ENCODE measurements at regions not wholly inside any gene's neighbourhood (a gene's known extent, or its start where the extent isn't known, plus 50 kb on each side); places are given as distances from the start of the nearest gene placed in this dataset.
A peak's percentile ranks its signal among the peaks of the same experiment; 100 is the strongest.

DNA sequence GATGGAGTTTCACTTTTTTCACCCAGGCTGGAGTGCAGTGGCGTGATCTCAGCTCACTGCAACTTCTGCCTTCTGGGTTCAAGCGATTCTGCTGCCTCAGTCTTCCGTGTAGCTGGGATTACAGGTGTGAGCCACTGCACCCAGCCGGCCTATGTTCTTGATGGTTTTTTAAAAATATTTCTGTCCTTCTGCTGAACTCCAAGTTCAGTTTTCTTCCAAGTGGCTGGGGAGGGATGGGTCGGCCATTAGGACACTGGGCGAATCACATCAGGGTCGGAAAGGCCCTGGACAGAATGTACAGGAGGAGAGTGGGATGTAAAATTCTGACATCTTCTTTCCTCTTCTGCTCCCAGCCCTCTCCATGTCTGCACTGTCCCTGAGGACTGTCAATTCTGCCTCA is 289.6 kb downstream of the PTPRU start:
- DNase-seq (ENCODE audit: missing footprints) (no peak), ATAC-seq (no peak)
- intact Hi-C loops (cut with DNase I): no loop called here

DNA sequence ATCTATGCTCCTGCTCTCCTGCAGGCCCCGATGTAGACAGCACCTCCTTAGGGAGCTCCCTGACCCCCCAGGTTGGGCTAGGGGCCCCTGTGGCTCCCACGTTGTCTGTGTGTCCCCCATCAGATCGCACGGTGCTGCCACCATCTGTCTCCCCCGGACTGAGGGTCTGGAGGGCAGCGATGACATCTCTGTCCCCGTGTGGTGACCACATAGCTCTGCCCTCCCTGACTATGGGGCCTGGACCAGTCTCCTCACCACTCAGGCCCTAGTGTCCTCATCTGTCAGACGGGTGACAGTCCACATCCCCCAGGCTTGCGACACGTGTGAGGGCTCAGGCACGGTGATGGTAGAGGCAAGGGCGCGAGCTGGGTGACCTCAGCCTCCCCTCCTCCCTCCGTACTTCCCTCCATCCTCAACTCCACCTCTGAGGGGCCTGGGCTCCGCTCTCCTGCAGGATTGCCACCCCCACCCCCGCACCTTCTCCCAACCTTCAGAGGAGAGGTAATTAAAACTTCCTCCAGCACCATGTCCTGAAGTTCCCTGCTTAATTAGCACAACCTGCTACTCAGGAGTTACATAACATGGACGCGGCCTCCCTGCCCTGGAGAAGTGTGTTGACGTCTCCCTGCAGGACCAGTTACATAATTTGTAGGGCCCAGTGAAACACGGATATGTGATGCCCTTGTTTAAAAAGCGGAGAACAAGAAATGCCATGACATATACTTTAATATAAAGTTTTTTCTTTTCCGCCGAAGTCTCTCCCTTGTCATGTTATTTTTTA is 288.2 kb downstream of the PTPRU start:
- no peak for ATAC-seq
- intact Hi-C loops (cut with DNase I): no loop called here
- DNase-seq (ENCODE audit: missing footprints): no peak

DNA sequence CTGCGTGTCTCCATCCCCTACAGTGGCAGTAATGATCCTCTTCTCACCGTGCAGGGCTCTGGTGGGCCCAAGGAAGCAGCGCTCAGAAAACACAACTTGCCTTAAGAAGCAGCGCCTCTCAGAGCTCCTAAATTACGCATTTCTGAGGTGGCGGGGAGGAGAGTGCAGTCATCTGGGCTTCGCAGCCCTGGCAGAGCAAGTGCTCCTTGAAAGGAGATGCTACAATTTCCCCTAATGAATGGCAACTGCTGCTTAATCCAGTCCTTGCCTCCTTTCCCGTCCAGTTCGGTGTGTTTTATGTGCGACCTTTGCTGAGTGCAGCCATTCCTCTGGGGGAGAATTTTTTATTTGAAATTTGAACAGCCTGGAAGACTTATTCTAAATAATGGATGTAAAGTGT is 287.3 kb downstream of the PTPRU start:
- intact Hi-C loops (cut with DNase I): no loop called here
- ATAC-seq: no peak
- DNase-seq (ENCODE audit: missing footprints): no peak

DNA sequence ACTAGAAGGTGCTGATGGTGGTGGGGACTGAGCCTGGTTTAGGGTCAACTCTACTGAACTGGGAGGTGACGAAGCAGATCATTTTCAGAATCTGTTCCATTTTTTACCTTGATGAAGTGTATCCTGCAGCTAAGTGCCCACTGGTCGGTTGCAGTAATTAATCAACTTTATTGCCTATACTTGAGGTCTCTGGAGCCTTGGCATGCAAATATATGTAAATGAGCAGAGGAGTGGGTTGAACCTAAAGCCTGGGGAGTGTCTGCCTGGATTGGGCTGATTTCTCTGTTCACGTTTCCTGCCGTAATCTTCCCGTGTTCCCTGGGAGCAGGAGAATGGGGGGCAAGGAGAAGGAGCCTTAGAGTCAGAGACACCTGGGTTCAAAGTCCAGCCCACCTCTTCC is 286.8 kb downstream of the PTPRU start:
- intact Hi-C loops (cut with DNase I): no loop called here
- DNase-seq (ENCODE audit: missing footprints): no peak
- no peak for ATAC-seq

DNA sequence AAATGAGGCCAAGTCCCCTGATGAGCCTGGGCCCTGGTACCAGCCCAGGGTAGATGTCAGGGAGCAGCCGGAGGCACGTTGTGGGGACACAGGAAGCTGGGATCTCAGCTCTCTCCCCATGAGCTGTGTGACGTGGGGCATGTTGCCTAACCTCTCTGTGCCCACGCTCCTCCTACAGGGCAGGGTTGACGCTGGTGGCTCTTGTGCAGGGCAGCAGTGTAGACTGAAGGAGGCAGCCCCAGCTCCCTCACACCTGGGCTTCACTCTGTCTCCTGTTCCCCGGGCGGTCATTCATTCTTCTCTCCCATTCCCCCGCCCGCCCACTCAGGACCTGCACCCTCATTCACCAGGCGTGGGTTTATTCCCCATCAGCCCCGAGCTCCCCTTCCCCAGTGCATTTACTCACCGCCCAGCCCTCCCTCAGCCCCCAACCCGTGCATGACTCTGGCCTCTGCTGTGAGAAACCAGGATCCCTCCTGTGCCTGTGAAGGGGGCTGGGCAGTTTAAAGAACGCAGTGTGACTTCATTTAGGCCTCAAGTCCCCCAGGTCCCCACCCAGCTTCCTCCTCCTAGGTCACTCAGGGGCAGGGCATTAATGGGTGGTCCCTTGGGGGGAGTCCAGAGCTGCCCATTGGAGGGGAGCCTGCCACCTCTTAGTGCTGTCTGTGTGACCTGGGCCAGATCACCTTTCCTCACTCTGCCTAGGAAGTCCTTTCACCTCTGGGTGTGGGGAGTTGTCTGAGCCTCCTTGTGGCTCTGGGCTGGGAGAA is 285.7 kb downstream of the PTPRU start:
- no peak for ATAC-seq
- no peak for DNase-seq (ENCODE audit: missing footprints)
- intact Hi-C loops (cut with DNase I): no loop called here

DNA sequence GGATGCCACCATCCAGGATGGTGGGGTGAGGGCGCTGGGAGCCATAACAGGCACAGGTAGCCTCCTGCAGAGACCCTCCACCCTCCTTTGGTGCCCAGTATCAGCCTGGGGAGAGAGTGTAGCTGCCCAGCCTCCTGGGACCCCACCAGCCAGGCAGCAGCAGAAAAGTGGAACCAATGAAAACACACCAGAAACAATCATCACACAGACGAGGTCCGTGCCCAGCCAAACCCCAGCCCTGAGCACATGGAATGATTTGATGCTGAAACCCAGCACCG is 285.1 kb downstream of the PTPRU start:
- DNase-seq (ENCODE audit: missing footprints) (no peak), ATAC-seq (no peak)
- intact Hi-C loops (cut with DNase I): no loop called here

DNA sequence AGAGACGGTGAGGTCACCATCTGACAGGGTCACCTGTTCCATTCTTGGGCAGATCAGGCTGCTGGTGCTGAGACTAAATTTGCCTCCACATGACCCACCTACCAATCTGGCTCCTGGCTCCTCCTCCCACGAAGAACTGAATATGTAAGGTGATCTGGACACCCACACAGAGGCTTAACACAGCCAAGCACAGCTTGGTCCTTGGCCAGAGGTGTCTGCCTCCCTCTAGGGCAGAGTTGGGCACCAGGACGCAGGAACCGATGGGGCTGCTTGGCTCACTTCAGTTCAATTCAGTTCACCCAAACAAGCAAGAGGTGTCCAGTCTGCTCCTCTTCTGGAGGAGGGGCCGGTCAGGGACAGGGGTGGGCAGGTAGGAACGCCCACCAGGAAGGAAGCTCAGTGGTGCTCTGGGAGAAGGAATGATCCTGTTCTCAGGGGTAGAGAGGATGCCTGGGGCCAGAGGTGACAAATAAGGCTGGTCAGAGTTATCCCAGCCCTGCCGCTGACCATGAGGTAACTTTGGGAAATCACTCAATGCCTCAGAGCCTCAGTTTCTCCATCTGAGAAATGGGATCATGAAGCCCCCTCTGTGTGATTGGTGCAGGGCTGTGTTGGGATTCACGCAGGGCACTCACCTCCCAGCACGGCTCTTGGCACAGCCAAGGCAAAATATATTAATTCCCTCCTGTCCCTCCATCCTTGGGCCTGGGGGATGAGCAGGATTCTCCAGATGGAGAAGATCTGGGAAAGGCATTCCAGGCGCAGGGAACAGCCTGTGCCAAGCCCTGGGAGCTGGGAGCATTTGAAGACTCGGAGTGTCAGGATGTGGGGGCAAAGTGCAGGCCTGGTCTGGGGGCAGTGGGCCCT is 284.5 kb downstream of the PTPRU start:
- DNase-seq (ENCODE audit: missing footprints) (no peak), ATAC-seq (no peak)
- intact Hi-C loops (cut with DNase I): no loop called here

DNA sequence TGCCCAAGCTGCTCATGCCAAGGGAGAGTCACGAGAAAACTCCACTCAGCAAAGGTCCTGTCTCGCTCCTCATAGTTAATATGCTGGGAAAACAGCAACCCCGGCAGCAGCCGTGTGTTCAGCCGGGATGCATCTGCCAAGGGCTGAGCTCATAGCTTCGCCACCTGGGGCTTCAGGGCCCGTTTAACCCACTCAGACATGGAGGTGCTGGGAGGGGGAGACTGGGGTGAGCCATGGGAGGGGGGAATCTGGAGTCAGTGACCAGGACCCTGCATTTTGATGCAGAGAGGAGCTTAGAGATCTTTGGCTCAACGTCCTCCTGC is 283.4 kb downstream of the PTPRU start:
- ATAC-seq: no peak
- intact Hi-C loops (cut with DNase I): loop anchor here (10.0 kb wide), 1 partner anchor 185 kb away; no protein-coding TSS in a partner anchor
- DNase-seq (ENCODE audit: missing footprints): no peak

DNA sequence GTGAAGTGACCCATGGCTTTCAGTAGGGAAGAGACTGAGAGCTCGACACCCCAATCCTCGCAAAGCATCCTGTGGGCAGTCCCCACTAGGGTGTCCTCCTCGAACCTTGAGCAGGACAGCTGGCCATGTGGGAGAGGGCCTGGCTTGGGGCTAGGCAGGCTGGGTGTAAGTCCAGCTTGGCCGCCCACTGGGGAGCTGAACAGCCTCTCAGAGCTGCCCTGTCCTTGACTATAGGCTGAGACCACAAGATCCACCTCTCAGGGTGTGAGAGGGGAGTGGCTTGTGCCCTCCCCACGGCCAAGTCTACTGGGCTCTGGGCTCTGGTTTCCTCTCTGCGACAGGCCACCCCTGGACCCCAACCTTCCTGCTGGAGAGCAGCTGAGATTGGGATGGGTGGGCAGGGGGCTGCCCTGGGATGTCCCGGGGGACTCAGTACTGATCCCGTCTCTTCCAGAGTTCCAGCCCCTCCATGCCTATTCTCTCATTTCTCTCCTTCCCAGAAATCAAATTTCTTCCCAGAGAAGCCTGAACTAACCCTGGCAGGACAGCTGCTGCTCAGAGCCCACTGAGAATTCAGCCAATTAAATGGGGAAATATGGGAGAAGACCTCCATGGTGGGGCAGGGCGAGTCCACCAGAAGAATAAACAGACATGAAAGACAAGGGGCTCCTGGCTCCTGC is 282.9 kb downstream of the PTPRU start:
- DNase-seq (ENCODE audit: missing footprints) (no peak), ATAC-seq (no peak)
- intact Hi-C loops (cut with DNase I): loop anchor here (10.0 kb wide), 1 partner anchor 186 kb away; no protein-coding TSS in a partner anchor

DNA sequence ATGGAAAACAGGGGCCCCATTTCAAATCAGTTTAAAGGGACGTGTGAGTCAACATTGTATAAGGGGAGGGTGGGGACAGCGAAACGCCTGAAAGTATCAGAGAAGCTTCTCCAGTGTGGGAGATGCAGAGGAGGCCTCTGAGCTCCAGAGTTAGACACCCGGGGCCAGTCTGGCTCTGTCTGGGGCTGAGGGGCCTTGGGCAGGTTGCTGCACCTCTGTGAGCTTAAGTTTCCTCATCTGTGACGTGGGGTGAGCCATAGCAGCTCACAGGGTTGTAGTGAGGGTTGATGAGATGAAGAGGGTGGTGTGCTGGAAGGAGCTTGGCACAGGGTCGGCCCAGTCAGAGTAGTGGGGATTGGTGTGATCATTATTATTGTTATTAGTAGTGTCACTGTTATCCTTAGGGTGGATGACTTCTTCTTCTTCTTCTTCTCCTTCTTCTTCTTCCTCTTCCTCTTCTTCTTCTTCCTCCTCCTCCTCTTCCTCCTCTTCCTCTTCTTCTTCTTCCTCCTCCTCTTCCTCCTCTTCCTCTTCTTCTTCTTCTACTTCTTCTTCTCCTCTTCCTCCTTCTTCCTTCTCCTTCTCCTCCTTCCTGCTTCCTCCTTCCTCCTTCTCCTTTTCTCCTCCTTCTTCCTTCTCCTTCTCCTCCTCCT is 282.0 kb downstream of the PTPRU start:
- DNase-seq (ENCODE audit: missing footprints): no peak
- intact Hi-C loops (cut with DNase I): loop anchor here (10.0 kb wide), 1 partner anchor 186 kb away; no protein-coding TSS in a partner anchor
- no peak for ATAC-seq

DNA sequence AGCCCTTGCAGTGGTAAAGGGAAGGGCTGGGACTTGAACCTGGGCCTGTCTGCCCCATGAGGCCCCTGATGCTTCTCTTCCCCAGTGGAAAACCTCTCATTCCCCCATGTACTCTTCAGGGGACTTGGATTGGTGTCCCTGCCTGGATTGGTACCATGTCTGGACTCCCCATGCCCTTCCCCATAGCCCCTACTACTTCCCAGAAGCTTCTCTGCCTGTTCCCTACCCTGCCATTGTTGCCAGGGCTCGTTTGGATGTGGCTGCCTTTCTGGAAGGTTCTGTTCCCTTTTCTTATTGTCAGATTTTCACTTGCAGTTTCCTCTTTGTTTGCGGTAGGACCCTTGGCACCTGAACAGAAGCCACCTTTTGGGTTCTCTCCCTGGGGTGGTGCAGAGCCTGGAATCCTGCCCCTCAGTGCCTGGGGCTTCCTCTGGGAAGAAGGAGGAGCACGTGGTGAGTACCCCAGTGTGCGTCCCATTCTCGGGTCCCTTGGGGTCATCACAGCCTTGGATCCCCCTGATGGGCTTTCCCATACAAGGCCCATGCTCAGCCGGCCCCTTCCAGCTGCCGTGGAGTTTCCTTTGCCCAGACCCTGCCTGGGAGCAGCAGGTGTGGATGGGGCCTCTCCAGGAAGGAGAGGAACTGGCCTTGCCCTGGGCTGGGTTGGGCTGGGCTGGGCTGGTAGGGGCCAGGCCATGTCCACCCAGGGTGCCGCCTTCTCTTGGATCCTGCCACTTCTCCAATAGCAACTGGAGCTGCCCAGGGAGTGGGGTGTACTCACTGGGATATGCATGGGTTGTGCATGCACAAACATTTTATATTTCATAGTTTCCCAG is 281.1 kb downstream of the PTPRU start:
- DNase-seq (ENCODE audit: missing footprints): no peak
- no peak for ATAC-seq
- intact Hi-C loops (cut with DNase I): loop anchor here (10.0 kb wide), 1 partner anchor 187 kb away; no protein-coding TSS in a partner anchor

DNA sequence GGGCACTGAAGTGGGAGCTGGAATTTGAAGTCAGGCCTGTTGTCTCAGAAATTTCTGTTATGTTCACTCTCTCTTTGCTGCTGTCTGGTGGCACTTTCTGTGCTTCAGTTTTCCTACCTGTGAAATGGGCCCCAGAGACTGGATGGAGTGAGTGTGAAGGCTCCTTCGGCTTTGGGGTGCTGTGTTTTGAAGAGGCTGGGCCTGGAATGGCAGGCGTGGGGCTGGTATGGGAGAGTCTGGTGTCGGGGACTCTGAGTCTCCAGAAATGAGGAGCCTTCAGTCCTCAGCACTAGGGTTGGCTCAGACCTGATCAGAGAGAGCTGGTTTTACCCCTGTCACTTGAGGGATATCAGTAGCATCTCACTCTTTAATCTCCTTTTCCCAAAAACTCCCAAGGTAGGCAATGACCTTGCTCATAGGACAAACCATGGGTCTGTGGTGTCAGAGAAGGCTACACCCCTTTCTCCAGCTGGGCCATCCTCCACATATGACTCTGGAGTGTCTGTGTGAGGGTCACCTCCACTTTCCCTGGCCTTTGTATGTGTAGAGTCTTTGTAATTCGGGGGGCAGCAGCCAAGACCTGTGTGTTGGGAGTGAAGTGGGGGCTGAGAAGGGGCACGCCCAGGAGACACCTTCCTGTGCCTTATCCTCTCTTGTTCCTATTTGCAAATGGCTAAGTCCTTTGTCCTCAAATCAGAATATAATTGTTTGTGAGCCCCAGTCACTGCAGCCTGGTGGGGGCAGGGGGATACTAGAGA is 279.9 kb downstream of the PTPRU start:
- DNase-seq (ENCODE audit: missing footprints): no peak
- intact Hi-C loops (cut with DNase I): loop anchor here (10.0 kb wide), 1 partner anchor 189 kb away; no protein-coding TSS in a partner anchor

DNA sequence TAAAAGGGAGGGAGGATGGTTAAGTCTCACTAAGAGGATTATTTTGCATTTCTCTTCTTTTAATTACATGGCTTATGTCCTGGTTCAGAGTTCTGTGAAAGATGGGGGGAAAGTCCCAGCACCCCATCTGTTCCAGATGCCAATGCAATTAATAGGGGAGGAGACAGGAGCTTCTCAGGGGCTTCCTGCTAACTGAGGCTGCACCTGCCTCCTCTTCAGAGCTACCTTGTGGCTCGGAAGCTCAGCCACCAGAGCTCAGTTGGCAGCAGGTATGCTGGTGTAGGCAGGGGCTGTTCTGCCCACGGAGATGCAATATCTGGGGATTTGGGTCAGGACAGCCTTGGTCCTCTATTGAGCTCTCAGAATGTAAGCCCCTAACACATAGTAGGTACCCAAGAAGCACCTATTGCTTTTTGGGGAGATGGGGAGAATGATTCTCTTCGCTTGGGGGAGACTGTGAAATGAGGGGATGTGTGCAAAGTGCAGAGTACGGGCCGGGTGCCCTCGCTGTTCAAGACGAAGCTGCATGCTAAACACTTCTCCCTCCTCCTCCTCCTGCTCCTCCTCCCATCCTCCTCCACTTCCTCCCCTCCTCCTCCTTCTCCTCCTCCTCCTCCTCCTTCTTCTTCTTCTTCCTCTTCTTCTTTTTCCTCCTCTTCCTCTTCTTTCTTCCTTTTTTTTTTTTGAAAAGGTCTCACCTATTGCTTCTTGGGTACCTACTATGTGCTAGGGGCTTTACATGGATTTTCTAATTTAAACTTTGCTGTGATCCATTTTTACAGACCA is 279.0 kb downstream of the PTPRU start:
- DNase-seq (ENCODE audit: missing footprints) (no peak), ATAC-seq (no peak)
- intact Hi-C loops (cut with DNase I): loop anchor here (10.0 kb wide), 1 partner anchor 189 kb away; no protein-coding TSS in a partner anchor

More for the DNA sequence above, 279.9 kb downstream of the PTPRU start:
- ATAC-seq: no peak

DNA sequence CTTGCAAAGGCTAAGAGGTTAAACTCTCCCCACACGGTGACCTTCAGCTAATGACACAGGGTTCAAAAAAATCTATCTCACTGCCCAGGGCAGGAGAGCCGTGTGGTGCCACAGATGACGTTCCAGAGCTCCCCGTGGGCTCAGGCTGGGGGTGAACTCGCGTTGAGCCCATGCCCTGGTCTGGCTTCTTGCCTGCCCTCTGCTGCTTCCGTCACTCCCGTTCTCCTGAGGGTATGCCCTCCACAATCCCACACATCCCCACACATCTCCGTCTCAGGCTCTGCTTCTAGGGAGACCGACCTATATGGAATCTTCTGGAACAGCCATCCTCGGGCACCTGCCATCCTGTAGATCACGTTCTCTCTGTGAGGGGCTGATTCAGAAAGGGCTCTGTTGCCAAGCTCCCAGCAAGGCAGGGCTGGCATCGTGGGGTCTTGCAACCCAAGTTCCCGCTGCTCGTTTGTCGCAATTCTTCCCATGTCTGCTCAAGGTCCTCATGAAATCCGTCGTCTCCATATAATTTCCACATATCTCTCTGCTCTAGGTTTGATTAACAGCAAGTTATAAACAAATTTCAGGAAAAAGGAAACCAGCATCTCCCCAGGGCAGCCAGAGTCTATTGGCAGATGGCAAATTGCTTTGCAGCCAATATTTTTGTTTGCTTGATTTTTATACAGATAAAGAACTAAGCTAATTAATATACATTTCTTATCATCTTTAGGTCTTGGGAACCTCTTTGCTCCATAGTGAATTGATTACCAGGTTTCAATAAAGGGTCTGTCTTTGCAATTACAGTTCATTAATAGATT is 278.2 kb downstream of the PTPRU start:
- intact Hi-C loops (cut with DNase I): loop anchor here (5.0 to 10.0 kb wide), 2 partner anchors 190 to 573 kb away; no protein-coding TSS in a partner anchor
- ATAC-seq (no peak), DNase-seq (ENCODE audit: missing footprints) (no peak)

DNA sequence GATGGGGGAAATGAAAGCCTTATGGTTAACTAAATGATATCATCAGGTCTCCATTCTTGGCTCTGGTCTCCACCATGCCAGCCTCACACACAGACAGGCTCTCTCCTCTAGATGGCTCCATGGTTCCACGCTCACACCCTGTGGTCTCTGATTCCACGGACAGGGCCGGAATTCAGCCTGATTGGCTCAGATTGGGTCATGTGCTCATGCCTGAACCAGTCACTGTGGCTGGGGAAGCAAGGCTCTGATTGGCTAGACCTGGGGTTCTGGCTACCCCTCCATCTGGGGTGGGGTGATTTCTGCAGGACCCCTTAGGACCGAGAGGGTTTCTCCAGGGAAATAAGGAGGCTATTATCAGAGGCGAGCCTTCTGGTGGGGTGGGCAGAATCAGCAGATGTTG is 277.0 kb downstream of the PTPRU start:
- ATAC-seq (peak; percentile 76), DNase-seq (ENCODE audit: missing footprints) (no peak)
- intact Hi-C loops (cut with DNase I): loop anchor here (5.0 to 10.0 kb wide), 2 partner anchors 191 to 574 kb away; no protein-coding TSS in a partner anchor
